IMR-90 (cell line): ENCODE measurements at regions not wholly inside any gene's neighbourhood (a gene's known extent, or its start where the extent isn't known, plus 50 kb on each side); places are given as distances from the start of the nearest gene placed in this dataset.

Experiments
- ATAC-seq: fragments of 200-7000 bp; cut with Tn5 transposase; 2 replicates; pipeline ENCODE4 v1.9.1; 2020; ENCODE audit warnings: low read depth, mild to moderate bottlenecking, moderate library complexity
- BruUV-seq: library from RNA; stranded (reverse); fragments of 400-500 nt; replicated peaks from 2 replicates; lab custom pipeline; 2021; lab: Mats Ljungman, UMichigan
- CTCF ChIA-PET: fragments of 300-600 bp; formaldehyde crosslinking; extraction: SDS; loops from one replicate; lab custom pipeline; 2021; ENCODE audit warnings: antibody characterized with exemption; lab: Yijun Ruan, JAX
- POLR2A ChIA-PET: fragments of 300-600 bp; sonication (Branson Sonifier 250); formaldehyde crosslinking; loops from one replicate; lab custom pipeline; 2022; ENCODE audit warnings: antibody characterized with exemption; ENCODE audit not compliant: unreplicated experiment; lab: Charles Lee
- DNase-seq: peaks from one replicate; pipeline ENCODE4 v3.0.0; 2013
- H2AFZ ChIP-seq: replicated peaks from 2 replicates; pipeline ENCODE3; 2013; ENCODE audit warnings: low read length, mild to moderate bottlenecking; ENCODE audit not compliant: poor library complexity
- H2AK5ac ChIP-seq: 2 replicates; pipeline ENCODE4 v1.6.1; 2013; ENCODE audit warnings: low read depth, low read length, inconsistent platforms
- H2AK9ac ChIP-seq: replicated peaks from 2 replicates; pipeline ENCODE3; 2013; ENCODE audit warnings: mild to moderate bottlenecking, low read depth, low read length, moderate library complexity; ENCODE audit not compliant: poor library complexity
- H2BK120ac ChIP-seq: 2 replicates; pipeline ENCODE4 v1.6.1; 2013; ENCODE audit warnings: low read depth, low read length, inconsistent platforms
- H2BK15ac ChIP-seq: 3 replicates; pipeline ENCODE4 v1.6.1; 2013; ENCODE audit warnings: low read depth, low read length, inconsistent platforms
- H2BK20ac ChIP-seq: 2 replicates; pipeline ENCODE4 v1.6.1; 2013; ENCODE audit warnings: low read depth, mild to moderate bottlenecking, inconsistent platforms, low read length, moderate library complexity
- H2BK5ac ChIP-seq: 2 replicates; pipeline ENCODE4 v1.6.1; 2013; ENCODE audit warnings: mild to moderate bottlenecking, low read depth, low read length, inconsistent platforms; ENCODE audit not compliant: poor library complexity, severe bottlenecking
- H3K14ac ChIP-seq: replicated peaks from 2 replicates; pipeline ENCODE4 v1.6.1; 2013; ENCODE audit warnings: low read depth, low read length, inconsistent platforms
- H3K18ac ChIP-seq: 2 replicates; pipeline ENCODE4 v1.6.1; 2013; ENCODE audit warnings: low read depth, low read length, control low read depth
- H3K23ac ChIP-seq: 2 replicates; pipeline ENCODE4 v1.6.1; 2013; ENCODE audit warnings: low read depth, low read length, inconsistent platforms
- H3K27ac ChIP-seq: 2 replicates; pipeline ENCODE4 v1.5.1; 2013; ENCODE audit warnings: mild to moderate bottlenecking, control low read depth, low read length; ENCODE audit not compliant: insufficient read depth
- H3K27me3 ChIP-seq: 2 replicates; pipeline ENCODE4 v1.6.1; 2013; ENCODE audit warnings: low read length; ENCODE audit not compliant: control insufficient read depth, insufficient read depth
- H3K36me3 ChIP-seq: 2 replicates; pipeline ENCODE4 v1.6.1; 2013; ENCODE audit warnings: low read length, mixed read lengths; ENCODE audit not compliant: control insufficient read depth, insufficient read depth
- H3K4ac ChIP-seq: 2 replicates; pipeline ENCODE4 v1.6.1; 2013; ENCODE audit warnings: low read depth, low read length, inconsistent platforms
- H3K4me1 ChIP-seq: 2 replicates; pipeline ENCODE4 v1.6.1; 2013; ENCODE audit warnings: low read length, mixed read lengths; ENCODE audit not compliant: control insufficient read depth, insufficient read depth
- H3K4me2 ChIP-seq: 2 replicates; pipeline ENCODE4 v1.6.1; 2013; ENCODE audit warnings: low read depth, mild to moderate bottlenecking, control low read depth, low read length, moderate library complexity
- H3K4me3 ChIP-seq: 2 replicates; pipeline ENCODE4 v1.5.1; 2013; ENCODE audit warnings: low read depth, mild to moderate bottlenecking, control low read depth, low read length, moderate library complexity; ENCODE audit not compliant: insufficient read depth
- H3K56ac ChIP-seq: 2 replicates; pipeline ENCODE4 v1.6.1; 2013; ENCODE audit warnings: low read length, inconsistent platforms; ENCODE audit not compliant: insufficient read depth; ENCODE audit errors: extremely low read depth
- H3K79me1 ChIP-seq, 2 experiments: 2 replicates each; pipeline ENCODE4 v1.6.1; 2013; ENCODE audit warnings: low read length in 2 of 2, inconsistent platforms in 1 of 2, low read depth in 1 of 2
- H3K9ac ChIP-seq: 2 replicates; pipeline ENCODE4 v1.6.1; 2013; ENCODE audit warnings: low read depth, low read length, control low read depth
- H3K9me1 ChIP-seq: 2 replicates; pipeline ENCODE4 v1.6.1; 2013; ENCODE audit warnings: low read length, inconsistent platforms; ENCODE audit not compliant: insufficient read depth
- H3K9me3 ChIP-seq: 2 replicates; pipeline ENCODE4 v1.6.1; 2013; ENCODE audit warnings: low read length; ENCODE audit not compliant: control insufficient read depth, insufficient read depth
- H4K20me1 ChIP-seq: 2 replicates; pipeline ENCODE4 v1.6.1; 2013; ENCODE audit warnings: low read length, inconsistent platforms; ENCODE audit not compliant: insufficient read depth
- H4K5ac ChIP-seq: 2 replicates; pipeline ENCODE4 v1.6.1; 2013; ENCODE audit warnings: mild to moderate bottlenecking, low read depth, low read length, control low read depth
- H4K8ac ChIP-seq, 2 experiments: 2 replicates each; pipeline ENCODE4 v1.6.1; 2013; ENCODE audit warnings: low read depth in 2 of 2, low read length in 2 of 2, control low read depth in 1 of 2, inconsistent platforms in 1 of 2
- H4K91ac ChIP-seq: 2 replicates; pipeline ENCODE4 v1.6.1; 2013; ENCODE audit warnings: low read depth, low read length, inconsistent platforms; ENCODE audit not compliant: insufficient read depth
- MAFK ChIP-seq: IDR thresholded peaks from 2 replicates; pipeline ENCODE4 v1.6.1; 2012; ENCODE audit warnings: low read depth, low read length, improper control_type of control experiment
- POLR2A ChIP-seq: IDR thresholded peaks from 2 replicates; pipeline ENCODE4 v1.6.1; 2012; ENCODE audit warnings: mild to moderate bottlenecking, low read depth, low read length
- WGBS, 2 experiments: methylation state at CpG; one replicate each; pipeline versions ENCODE4 v1.1.5 to v1.1.7; 2013; ENCODE audit warnings: missing lambda C conversion rate in 2 of 2; ENCODE audit not compliant: insufficient read length in 1 of 2; ENCODE audit errors: extremely low coverage in 2 of 2; 5-methylcytosine and 5-hydroxymethylcytosine counted together
- dilution Hi-C: fragments of 300-500 bp; cut with HindIII; formaldehyde crosslinking; loops from one replicate; pipeline ENCODE4 v1.14.3; 2018; ENCODE audit warnings: low sequenced_read_pairs; ENCODE audit not compliant: unreplicated experiment
- in situ Hi-C: fragments of 300-500 bp; cut with MboI; formaldehyde crosslinking; loops from 3 replicates; pipeline ENCODE4 v1.14.3; 2019; ENCODE audit warnings: low sequenced_read_pairs, inconsistent platforms, mixed read lengths
- intact Hi-C: fragments of 100-400 bp; cut with micrococcal nuclease; formaldehyde crosslinking; loops from 2 replicates; pipeline ENCODE4 v1.10.0; 2022

DNA sequence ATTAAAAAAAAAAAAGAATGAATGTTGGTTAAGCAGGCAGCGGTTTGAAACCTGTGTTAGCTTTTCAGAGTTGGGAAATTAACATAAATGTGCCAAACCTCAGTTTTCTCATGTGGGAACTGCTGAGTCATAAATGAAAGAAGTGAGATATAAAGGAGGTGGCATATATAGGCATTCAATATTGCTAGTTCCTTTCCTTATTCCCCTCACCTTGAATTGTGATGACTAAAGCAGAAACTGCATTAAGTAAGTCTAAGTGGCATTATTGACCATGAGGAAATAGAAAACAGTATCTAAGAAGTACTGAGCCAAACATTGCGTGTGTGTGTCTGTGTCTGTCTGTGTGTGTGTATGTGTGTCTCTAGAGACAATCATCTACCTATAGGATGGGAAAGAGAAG is 691.2 kb downstream of the TLR4 start:
- Histone ChIP-seq H3K79me1 (no peaks in the 10 kb centered on the region), H4K91ac (no peak overlapping the region)
- CTCF ChIA-PET = no interaction called here

More for the DNA sequence above, 691.2 kb downstream of the TLR4 start:
- Histone ChIP-seq H3K27me3 (no peaks in the 10 kb centered on the region), H4K20me1 (no peaks in the 10 kb centered on the region), H4K8ac (no peak overlapping the region), H2BK20ac (no peak overlapping the region), H2AK5ac (no peak overlapping the region), H3K27ac (no peak overlapping the region), H3K18ac (no peak overlapping the region), H3K14ac (no peak overlapping the region), H3K56ac (no peak overlapping the region), H3K4ac (no peak overlapping the region), H3K9ac (no peak overlapping the region), H3K4me1 (no peaks in the 10 kb centered on the region), H2BK15ac (no peak overlapping the region), H3K4me2 (no peak overlapping the region), H3K23ac (no peak overlapping the region), H3K36me3 (no peaks in the 10 kb centered on the region), H3K9me3 (peaks cover 6% of the 10 kb centered on the region), H2BK5ac (no peak overlapping the region), H3K4me3 (no peak overlapping the region), H2AFZ (no peak overlapping the region), H2BK120ac (no peak overlapping the region), H3K9me1 (no peaks in the 10 kb centered on the region), H4K5ac (no peak overlapping the region), H2AK9ac (no peak overlapping the region)
- DNase-seq (no peak), ATAC-seq (no peak)
- no TSS peak for BruUV-seq
- WGBS, 2 experiments = no CpG with 5 or more reads among the region's 2 CpGs
- in situ Hi-C loops = no loop called here
- TF ChIP-seq POLR2A = no peak
- peak; percentile 43; the same call in 1 of the 2 replicates for TF ChIP-seq MAFK
- dilution Hi-C loops = no loop called here
- POLR2A ChIA-PET = no interaction called here
- intact Hi-C loops = no loop called here
